GM19035 (cell line): ENCODE measurements at regions not wholly inside any gene's neighbourhood (a gene's known extent, or its start where the extent isn't known, plus 50 kb on each side); places are given as distances from the start of the nearest gene placed in this dataset.

Source experiments
- ATAC-seq: cut with Tn5 transposase; IDR thresholded peaks from one replicate; pipeline ENCODE4 v1.9.1; 2021; ENCODE audit not compliant: unreplicated experiment

- ATAC-seq, result no peak
Measured at GRCh38 chr13:54841682-54842081, 1813.1 kb downstream of the OLFM4 start.

GRCh38 chr13:54845351-54845965 lies 1816.8 kb downstream of the OLFM4 start:
- ATAC-seq, result no peak

GRCh38 chr13:54852831-54853230 lies 1824.2 kb downstream of the OLFM4 start:
- no peak for ATAC-seq

- ATAC-seq, result no peak
Measured at GRCh38 chr13:54859827-54860226, 1831.2 kb downstream of the OLFM4 start.

- no peak for ATAC-seq
Measured at GRCh38 chr13:54875111-54875510, 1846.5 kb downstream of the OLFM4 start.

GRCh38 chr13:54879036-54879435 lies 1850.4 kb downstream of the OLFM4 start:
- ATAC-seq, result no peak

GRCh38 chr13:54884682-54885081 lies 1856.1 kb downstream of the OLFM4 start:
- ATAC-seq, result no peak

GRCh38 chr13:54890976-54891375 lies 1862.4 kb downstream of the OLFM4 start:
- ATAC-seq, result no peak

- ATAC-seq, result no peak
Measured at GRCh38 chr13:54901316-54901715, 1872.7 kb downstream of the OLFM4 start.

GRCh38 chr13:54912367-54912766 lies 1883.8 kb downstream of the OLFM4 start:
- no peak for ATAC-seq

- ATAC-seq, result no peak
Measured at GRCh38 chr13:54913668-54914067, 1885.1 kb downstream of the OLFM4 start.

GRCh38 chr13:54927538-54927937 lies 1898.9 kb downstream of the OLFM4 start:
- no peak for ATAC-seq

- no peak for ATAC-seq
Measured at GRCh38 chr13:54928071-54928470, 1899.5 kb downstream of the OLFM4 start.

- ATAC-seq, result no peak
Measured at GRCh38 chr13:54934121-54934520, 1905.5 kb downstream of the OLFM4 start.

GRCh38 chr13:54945973-54946372 lies 1917.4 kb downstream of the OLFM4 start:
- ATAC-seq, result no peak

- no peak for ATAC-seq
Measured at GRCh38 chr13:54949735-54950134, 1921.1 kb downstream of the OLFM4 start.

- ATAC-seq, result no peak
Measured at GRCh38 chr13:54950546-54950945, 1921.9 kb downstream of the OLFM4 start.

- ATAC-seq, result no peak
Measured at GRCh38 chr13:54953786-54954185, 1925.2 kb downstream of the OLFM4 start.

- no peak for ATAC-seq
Measured at GRCh38 chr13:54958781-54959180, 1930.2 kb downstream of the OLFM4 start.

GRCh38 chr13:54965881-54966280 lies 1937.3 kb downstream of the OLFM4 start:
- no peak for ATAC-seq

GRCh38 chr13:54972838-54973237 lies 1944.2 kb downstream of the OLFM4 start:
- no peak for ATAC-seq

GRCh38 chr13:54975676-54976075 lies 1947.1 kb downstream of the OLFM4 start:
- no peak for ATAC-seq

- no peak for ATAC-seq
Measured at GRCh38 chr13:54980651-54981050, 1952.0 kb downstream of the OLFM4 start.
